Smooth muscle cell (in vitro differentiated cells): ENCODE measurements at regions not wholly inside any gene's neighbourhood (a gene's known extent, or its start where the extent isn't known, plus 50 kb on each side); places are given as distances from the start of the nearest gene placed in this dataset.

Source experiments
- DNase-seq: peaks from one replicate; lab custom pipeline; 2025; ENCODE audit not compliant: unreplicated experiment; lab: John Stamatoyannopoulos, UW
- H2AFZ ChIP-seq: fragments of 200-600 bp; sonication (generic); 2 replicates; pipeline ENCODE4 v1.6.0; 2016; ENCODE audit warnings: antibody characterized with exemption, low read depth, mild to moderate bottlenecking
- H3F3A ChIP-seq: fragments of 200-600 bp; sonication (generic); 2 replicates; pipeline ENCODE4 v1.6.0; 2017; ENCODE audit warnings: antibody characterized with exemption, low read depth
- H3K27ac ChIP-seq: fragments of 200-600 bp; sonication (generic); 2 replicates; pipeline ENCODE4 v1.5.1; 2016; ENCODE audit warnings: low read depth, mild to moderate bottlenecking
- H3K27me3 ChIP-seq: fragments of 200-600 bp; sonication (generic); 2 replicates; pipeline ENCODE4 v1.6.1; 2016; ENCODE audit warnings: low read depth, mild to moderate bottlenecking
- H3K36me3 ChIP-seq: fragments of 200-600 bp; sonication (generic); 2 replicates; pipeline ENCODE4 v1.5.1; 2016; ENCODE audit warnings: low read depth
- H3K4me1 ChIP-seq: fragments of 200-600 bp; sonication (generic); 2 replicates; pipeline ENCODE4 v1.5.1; 2016; ENCODE audit warnings: low read depth
- H3K4me2 ChIP-seq: fragments of 200-600 bp; sonication (generic); 2 replicates; pipeline ENCODE4 v1.6.0; 2016; ENCODE audit warnings: mild to moderate bottlenecking
- H3K4me3 ChIP-seq: fragments of 200-600 bp; sonication (generic); 2 replicates; pipeline ENCODE4 v1.5.1; 2016; ENCODE audit warnings: mild to moderate bottlenecking
- H3K79me2 ChIP-seq: fragments of 200-600 bp; sonication (generic); 2 replicates; pipeline ENCODE4 v1.6.0; 2016; ENCODE audit warnings: low read depth, mild to moderate bottlenecking
- H3K9ac ChIP-seq: fragments of 200-600 bp; sonication (generic); 2 replicates; pipeline ENCODE4 v1.6.0; 2016; ENCODE audit warnings: low read depth
- H3K9me3 ChIP-seq: fragments of 200-600 bp; sonication (generic); replicated peaks from 2 replicates; pipeline ENCODE4 v1.5.1; 2016; ENCODE audit warnings: low read depth
- H4K20me1 ChIP-seq: fragments of 200-600 bp; sonication (generic); 2 replicates; pipeline ENCODE4 v1.6.0; 2016; ENCODE audit warnings: low read depth
- CTCF ChIP-seq: fragments of 200-600 bp; sonication (generic); IDR thresholded peaks from 2 replicates; pipeline ENCODE4 v1.5.1; 2017; ENCODE audit warnings: borderline replicate concordance, mild to moderate bottlenecking, antibody characterized with exemption; ENCODE audit not compliant: insufficient read depth, poor library complexity, severe bottlenecking
- WGBS: methylation state at CpG from one replicate; pipeline ENCODE4 v1.1.7; 2016; ENCODE audit warnings: low lambda C conversion rate; 5-methylcytosine and 5-hydroxymethylcytosine counted together

GRCh38 chr6:8750627-8751026 is 315.3 kb upstream of the SLC35B3 start:
- no peak overlapping the region for H2AFZ ChIP-seq
- H3K27ac ChIP-seq, result no peak overlapping the region
- no peaks in the 10 kb centered on the region for H3K4me1 ChIP-seq
- H3K27me3 ChIP-seq, result peaks cover 3% of the 10 kb centered on the region
- no peak for DNase-seq
- H3K9ac ChIP-seq, result no peak overlapping the region
- H3K79me2 ChIP-seq, result no peaks in the 10 kb centered on the region
- no peaks in the 10 kb centered on the region for H3K9me3 ChIP-seq
- no peak overlapping the region for H3K4me3 ChIP-seq
- no peak for TF ChIP-seq CTCF
- 76% methylated on average over 4 of the region's 4 CpGs for WGBS
- no peaks in the 10 kb centered on the region for H3F3A ChIP-seq
- no peaks in the 10 kb centered on the region for H3K36me3 ChIP-seq
- H4K20me1 ChIP-seq, result no peaks in the 10 kb centered on the region
- no peak overlapping the region for H3K4me2 ChIP-seq

- DNase-seq, result no peak
- Histone ChIP-seq H3K36me3 (no peaks in the 10 kb centered on the region), H3K4me2 (no peak overlapping the region), H3K27me3 (peaks cover 3% of the 10 kb centered on the region), H4K20me1 (no peaks in the 10 kb centered on the region), H3K9ac (no peak overlapping the region), H3K79me2 (no peaks in the 10 kb centered on the region), H3F3A (no peaks in the 10 kb centered on the region), H3K27ac (no peak overlapping the region), H3K4me1 (no peaks in the 10 kb centered on the region), H3K4me3 (no peak overlapping the region), H3K9me3 (no peaks in the 10 kb centered on the region), H2AFZ (no peak overlapping the region)
- 42% methylated on average over 1 of the region's 1 CpG for WGBS
- no peak for TF ChIP-seq CTCF
These were observed 314.1 kb upstream of the SLC35B3 start for GRCh38 chr6:8749465-8749864.

GRCh38 chr6:8743170-8743745 is 307.9 kb upstream of the SLC35B3 start:
- 78% methylated on average over 5 of the region's 5 CpGs for WGBS
- Histone ChIP-seq H3K9ac (no peak overlapping the region), H3K27ac (no peak overlapping the region), H3K79me2 (no peaks in the 10 kb centered on the region), H3K9me3 (no peaks in the 10 kb centered on the region), H3K4me1 (no peaks in the 10 kb centered on the region), H3K36me3 (no peaks in the 10 kb centered on the region), H3K4me2 (no peak overlapping the region), H3K4me3 (no peak overlapping the region), H3K27me3 (no peaks in the 10 kb centered on the region), H4K20me1 (no peaks in the 10 kb centered on the region), H3F3A (no peaks in the 10 kb centered on the region), H2AFZ (no peak overlapping the region)
- DNase-seq, result no peak
- TF ChIP-seq CTCF, result no peak

- Histone ChIP-seq H3K4me3 (no peak overlapping the region), H3F3A (peaks cover 11% of the 10 kb centered on the region), H3K4me2 (no peak overlapping the region), H4K20me1 (no peaks in the 10 kb centered on the region), H2AFZ (no peak overlapping the region), H3K4me1 (no peaks in the 10 kb centered on the region), H3K9me3 (no peaks in the 10 kb centered on the region), H3K9ac (no peak overlapping the region), H3K36me3 (no peaks in the 10 kb centered on the region), H3K27me3 (no peaks in the 10 kb centered on the region), H3K79me2 (no peaks in the 10 kb centered on the region), H3K27ac (no peak overlapping the region)
- 87% methylated on average over 2 of the region's 2 CpGs for WGBS
- no peak for DNase-seq
- no peak for TF ChIP-seq CTCF
These were observed 304.1 kb upstream of the SLC35B3 start for GRCh38 chr6:8739454-8739853.
